Uterus (tissue), 2 donors: ENCODE measurements at regions not wholly inside any gene's neighbourhood (a gene's known extent, or its start where the extent isn't known, plus 50 kb on each side); places are given as distances from the start of the nearest gene placed in this dataset.

Experiments used
- CTCF ChIP-seq, 4 experiments: fragments of 200-600 bp in 2 of 4; fragments of 450-650 bp in 2 of 4; sonication (generic) in 2 of 4; IDR thresholded peaks; one replicate each; pipeline ENCODE4 v1.5.1; 2016 to 2019; ENCODE audit warnings: antibody characterized with exemption in 4 of 4, mild to moderate bottlenecking in 2 of 4, moderate library complexity in 1 of 4
- POLR2A ChIP-seq, 2 donors: fragments of 450-650 bp; IDR thresholded peaks; one replicate each; pipeline ENCODE4 v1.6.1; 2016; ENCODE audit warnings: antibody characterized with exemption in 2 of 2, mild to moderate bottlenecking in 1 of 2, moderate library complexity in 1 of 2

GRCh38 chrX:128973033-128973432 lies 550.3 kb downstream of the SMARCA1 start:
- TF ChIP-seq POLR2A (IDR thresholded peaks at IDR 0.05) (no peak), CTCF (IDR thresholded peaks at IDR 0.05) (no peak)
